Stimulated activated CD4-positive, alpha-beta T cell treated with anti-CD3 and anti-CD28 coated beads, Interleukin-4, amount 100 ng/mL, for 4 hours (primary cell): ENCODE measurements at regions not wholly inside any gene's neighbourhood (a gene's known extent, or its start where the extent isn't known, plus 50 kb on each side); places are given as distances from the start of the nearest gene placed in this dataset.
A peak's percentile ranks its signal among the peaks of the same experiment; 100 is the strongest.
"Not testable (repeated sequence)": the region's sequence is repeated elsewhere in the genome, so short reads cannot be mapped to it uniquely, and the experiment has no call there.

ENCODE experiments used
- DNase-seq, 2 experiments: peaks; one replicate each; pipeline ENCODE4 v3.0.0-alpha.2; 2020

- no peak for DNase-seq
Measured at GRCh38 chr6:157727629-157728182, 95.3 kb upstream of the SNX9 start.

- no peak for DNase-seq
Measured at GRCh38 chr6:157728183-157728881, 94.7 kb upstream of the SNX9 start.

- no peak for DNase-seq
Measured at GRCh38 chr6:157731221-157731620, 91.8 kb upstream of the SNX9 start.

GRCh38 chr6:157732007-157732406 lies 91.0 kb upstream of the SNX9 start:
- no peak for DNase-seq

- DNase-seq, result no peak
Measured at GRCh38 chr6:157732416-157733161, 90.5 kb upstream of the SNX9 start.

GRCh38 chr6:157736555-157736954 lies 86.5 kb upstream of the SNX9 start:
- DNase-seq, result not testable (repeated sequence)

GRCh38 chr6:157741321-157741947 lies 81.6 kb upstream of the SNX9 start:
- DNase-seq, result no peak

GRCh38 chr6:157741948-157742556 lies 81.0 kb upstream of the SNX9 start:
- DNase-seq, result no peak

GRCh38 chr6:157744102-157744601 lies 78.9 kb upstream of the SNX9 start:
- DNase-seq, result no peak

- no peak for DNase-seq
Measured at GRCh38 chr6:157746897-157747296, 76.1 kb upstream of the SNX9 start.

GRCh38 chr6:157747370-157747769 lies 75.7 kb upstream of the SNX9 start:
- DNase-seq, result no peak

- no peak for DNase-seq
Measured at GRCh38 chr6:157748839-157749571, 74.0 kb upstream of the SNX9 start.

- not testable (repeated sequence) for DNase-seq
Measured at GRCh38 chr6:157750973-157751372, 72.1 kb upstream of the SNX9 start.

- no peak for DNase-seq
Measured at GRCh38 chr6:157751547-157752200, 71.4 kb upstream of the SNX9 start.

GRCh38 chr6:157752879-157753278 lies 70.2 kb upstream of the SNX9 start:
- DNase-seq, result not testable (repeated sequence)

- no peak for DNase-seq
Measured at GRCh38 chr6:157753291-157753690, 69.8 kb upstream of the SNX9 start.

GRCh38 chr6:157753801-157754200 lies 69.2 kb upstream of the SNX9 start:
- not testable (repeated sequence) for DNase-seq

- DNase-seq, result no peak
Measured at GRCh38 chr6:157754351-157754750, 68.7 kb upstream of the SNX9 start.

- no peak for DNase-seq
Measured at GRCh38 chr6:157755032-157755745, 67.9 kb upstream of the SNX9 start.

- peak in 1 of 2 experiments; percentile 85 for DNase-seq
Measured at GRCh38 chr6:157755746-157756411, 67.2 kb upstream of the SNX9 start.
